HG03103 (cell line): ENCODE measurements at regions not wholly inside any gene's neighbourhood (a gene's known extent, or its start where the extent isn't known, plus 50 kb on each side); places are given as distances from the start of the nearest gene placed in this dataset.
"Not testable (repeated sequence)": the region's sequence is repeated elsewhere in the genome, so short reads cannot be mapped to it uniquely, and the experiment has no call there.

ENCODE experiments used
- ATAC-seq: cut with Tn5 transposase; IDR thresholded peaks from one replicate; pipeline ENCODE4 v1.9.1; 2021; ENCODE audit warnings: low read depth; ENCODE audit not compliant: unreplicated experiment

GRCh38 chr7:115793958-115794702 lies 236.4 kb downstream of the TFEC start:
- ATAC-seq = no peak

- no peak for ATAC-seq
Measured at GRCh38 chr7:115789901-115790300, 240.7 kb downstream of the TFEC start.

- ATAC-seq = not testable (repeated sequence)
Measured at GRCh38 chr7:115789473-115789872, 241.1 kb downstream of the TFEC start.

- no peak for ATAC-seq
Measured at GRCh38 chr7:115782696-115783490, 247.7 kb downstream of the TFEC start.

GRCh38 chr7:115779561-115779960 lies 251.0 kb downstream of the TFEC start:
- ATAC-seq = no peak

- no peak for ATAC-seq
Measured at GRCh38 chr7:115775981-115776380, 254.6 kb downstream of the TFEC start.

- ATAC-seq = no peak
Measured at GRCh38 chr7:115763347-115763746, 267.2 kb downstream of the TFEC start.

- no peak for ATAC-seq
Measured at GRCh38 chr7:115758025-115758424, 272.5 kb downstream of the TFEC start.

- ATAC-seq = no peak
Measured at GRCh38 chr7:115754226-115754625, 276.3 kb downstream of the TFEC start.

- ATAC-seq = no peak
Measured at GRCh38 chr7:115749924-115750323, 280.6 kb downstream of the TFEC start.

GRCh38 chr7:115748123-115748738 lies 282.3 kb downstream of the TFEC start:
- ATAC-seq = no peak

GRCh38 chr7:115747174-115747573 lies 283.4 kb downstream of the TFEC start:
- ATAC-seq = no peak

GRCh38 chr7:115740043-115740442 lies 290.5 kb downstream of the TFEC start:
- ATAC-seq = no peak

GRCh38 chr7:115734641-115735040 lies 295.9 kb downstream of the TFEC start:
- ATAC-seq = no peak

GRCh38 chr7:115731796-115732471 lies 298.6 kb downstream of the TFEC start:
- no peak for ATAC-seq

GRCh38 chr7:115728518-115728917 lies 302.0 kb downstream of the TFEC start:
- no peak for ATAC-seq

GRCh38 chr7:115724400-115725056 lies 306.0 kb downstream of the TFEC start:
- ATAC-seq = no peak

- ATAC-seq = no peak
Measured at GRCh38 chr7:115722302-115722977, 308.1 kb downstream of the TFEC start.

GRCh38 chr7:115721293-115722217 lies 309.0 kb downstream of the TFEC start:
- no peak for ATAC-seq
